ENCODE measurements at regions not wholly inside any gene's neighbourhood (a gene's known extent, or its start where the extent isn't known, plus 50 kb on each side); places are given as distances from the start of the nearest gene placed in this dataset.

GRCh38 chr14:27612121-27612520 is 1014.3 kb upstream of the NOVA1 start:
- TF ChIP-seq CEBPB (IDR thresholded peaks at IDR 0.05) = no peak
- TF ChIP-seq EP300 (IDR thresholded peaks at IDR 0.05; ENCODE audit: borderline replicate concordance) = no peak
- no peak for TF ChIP-seq RAD21 (IDR thresholded peaks at IDR 0.05; ENCODE audit: low read depth)
- TF ChIP-seq ZBTB7A (IDR thresholded peaks at IDR 0.05; ENCODE audit: low read depth) = no peak
- TF ChIP-seq YY1 (IDR thresholded peaks at IDR 0.05; ENCODE audit: low read depth) = no peak
- no peak for TF ChIP-seq CREB1 (IDR thresholded peaks at IDR 0.05; ENCODE audit: low read depth)
- no peak for TF ChIP-seq REST (IDR thresholded peaks at IDR 0.05; ENCODE audit: low read depth)
- TF ChIP-seq TAF1 (IDR thresholded peaks at IDR 0.05; ENCODE audit: low read depth) = no peak
- no peak for TF ChIP-seq TCF12 (IDR thresholded peaks at IDR 0.05; ENCODE audit: low read depth)
- TF ChIP-seq MAX (IDR thresholded peaks at IDR 0.05) = no peak
- no peak for TF ChIP-seq EGR1 (IDR thresholded peaks at IDR 0.05)
- TF ChIP-seq TEAD4 (IDR thresholded peaks at IDR 0.05) = no peak
- TF ChIP-seq USF1 (IDR thresholded peaks at IDR 0.05) = no peak
- TF ChIP-seq FOXM1 (IDR thresholded peaks at IDR 0.05; ENCODE audit: borderline replicate concordance, low read depth) = no peak
- no peak for TF ChIP-seq NFIC (IDR thresholded peaks at IDR 0.05)

- TF ChIP-seq ZBTB7A (IDR thresholded peaks at IDR 0.05; ENCODE audit: low read depth) = no peak
- TF ChIP-seq TEAD4 (IDR thresholded peaks at IDR 0.05) = no peak
- TF ChIP-seq MAX (IDR thresholded peaks at IDR 0.05) = no peak
- no peak for TF ChIP-seq YY1 (IDR thresholded peaks at IDR 0.05; ENCODE audit: low read depth)
- no peak for TF ChIP-seq USF1 (IDR thresholded peaks at IDR 0.05)
- no peak for TF ChIP-seq CREB1 (IDR thresholded peaks at IDR 0.05; ENCODE audit: low read depth)
- TF ChIP-seq REST (IDR thresholded peaks at IDR 0.05; ENCODE audit: low read depth) = no peak
- TF ChIP-seq CEBPB (IDR thresholded peaks at IDR 0.05) = no peak
- no peak for TF ChIP-seq TAF1 (IDR thresholded peaks at IDR 0.05; ENCODE audit: low read depth)
- TF ChIP-seq TCF12 (IDR thresholded peaks at IDR 0.05; ENCODE audit: low read depth) = no peak
- TF ChIP-seq EP300 (IDR thresholded peaks at IDR 0.05; ENCODE audit: borderline replicate concordance) = no peak
These were observed 1015.3 kb upstream of the NOVA1 start for GRCh38 chr14:27613102-27613501.

- TF ChIP-seq NFIC (IDR thresholded peaks at IDR 0.05) (no peak), MAX (IDR thresholded peaks at IDR 0.05) (no peak), ZBTB7A (IDR thresholded peaks at IDR 0.05; ENCODE audit: low read depth) (no peak), CEBPB (IDR thresholded peaks at IDR 0.05) (no peak), EP300 (IDR thresholded peaks at IDR 0.05; ENCODE audit: borderline replicate concordance) (no peak), REST (IDR thresholded peaks at IDR 0.05; ENCODE audit: low read depth) (no peak), FOXM1 (IDR thresholded peaks at IDR 0.05; ENCODE audit: borderline replicate concordance, low read depth) (no peak), TAF1 (IDR thresholded peaks at IDR 0.05; ENCODE audit: low read depth) (no peak), TCF12 (IDR thresholded peaks at IDR 0.05; ENCODE audit: low read depth) (no peak), TEAD4 (IDR thresholded peaks at IDR 0.05) (no peak), USF1 (IDR thresholded peaks at IDR 0.05) (no peak), YY1 (IDR thresholded peaks at IDR 0.05; ENCODE audit: low read depth) (no peak), CREB1 (IDR thresholded peaks at IDR 0.05; ENCODE audit: low read depth) (no peak), EGR1 (IDR thresholded peaks at IDR 0.05) (no peak), RAD21 (IDR thresholded peaks at IDR 0.05; ENCODE audit: low read depth) (no peak)
These were observed 1025.9 kb upstream of the NOVA1 start for GRCh38 chr14:27623782-27624181.
